ENCODE measurements at regions not wholly inside any gene's neighbourhood (a gene's known extent, or its start where the extent isn't known, plus 50 kb on each side); places are given as distances from the start of the nearest gene placed in this dataset.

DNA sequence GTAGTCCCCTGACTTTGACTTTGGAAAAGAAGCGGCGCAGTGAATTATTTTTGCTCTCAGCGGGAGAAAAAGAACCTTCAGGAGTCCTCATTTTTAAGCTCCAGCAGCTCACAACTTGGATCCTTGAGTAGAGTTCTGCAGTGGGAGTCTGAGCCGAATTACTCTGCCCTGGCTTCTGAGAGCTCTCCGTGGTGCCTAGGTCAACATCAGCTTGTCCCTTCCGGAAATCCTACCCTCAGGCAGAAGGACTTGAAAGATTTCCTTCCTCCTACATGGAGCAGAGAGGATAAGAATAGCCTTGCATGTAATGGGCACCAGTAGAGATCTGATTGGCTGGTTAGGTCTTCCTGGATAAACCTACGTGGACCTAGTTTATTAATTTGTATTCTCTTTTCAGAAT lies 549.7 kb upstream of the TENM3 start:
- Histone ChIP-seq H3K36me3 (no peaks in the 10 kb centered on the region), H3K9me3 (no peaks in the 10 kb centered on the region), H3K27me3 (no peaks in the 10 kb centered on the region), H3K4me1 (no peaks in the 10 kb centered on the region), H3K4me3 (ENCODE audit: low read depth, low read length) (no peak overlapping the region)
- DNase-seq: no peak
- TF ChIP-seq, protein P1, sequence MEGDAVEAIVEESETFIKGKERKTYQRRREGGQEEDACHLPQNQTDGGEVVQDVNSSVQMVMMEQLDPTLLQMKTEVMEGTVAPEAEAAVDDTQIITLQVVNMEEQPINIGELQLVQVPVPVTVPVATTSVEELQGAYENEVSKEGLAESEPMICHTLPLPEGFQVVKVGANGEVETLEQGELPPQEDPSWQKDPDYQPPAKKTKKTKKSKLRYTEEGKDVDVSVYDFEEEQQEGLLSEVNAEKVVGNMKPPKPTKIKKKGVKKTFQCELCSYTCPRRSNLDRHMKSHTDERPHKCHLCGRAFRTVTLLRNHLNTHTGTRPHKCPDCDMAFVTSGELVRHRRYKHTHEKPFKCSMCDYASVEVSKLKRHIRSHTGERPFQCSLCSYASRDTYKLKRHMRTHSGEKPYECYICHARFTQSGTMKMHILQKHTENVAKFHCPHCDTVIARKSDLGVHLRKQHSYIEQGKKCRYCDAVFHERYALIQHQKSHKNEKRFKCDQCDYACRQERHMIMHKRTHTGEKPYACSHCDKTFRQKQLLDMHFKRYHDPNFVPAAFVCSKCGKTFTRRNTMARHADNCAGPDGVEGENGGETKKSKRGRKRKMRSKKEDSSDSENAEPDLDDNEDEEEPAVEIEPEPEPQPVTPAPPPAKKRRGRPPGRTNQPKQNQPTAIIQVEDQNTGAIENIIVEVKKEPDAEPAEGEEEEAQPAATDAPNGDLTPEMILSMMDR (IDR thresholded peaks at IDR 0.05; ENCODE audit: low read depth, low read length): no peak

DNA sequence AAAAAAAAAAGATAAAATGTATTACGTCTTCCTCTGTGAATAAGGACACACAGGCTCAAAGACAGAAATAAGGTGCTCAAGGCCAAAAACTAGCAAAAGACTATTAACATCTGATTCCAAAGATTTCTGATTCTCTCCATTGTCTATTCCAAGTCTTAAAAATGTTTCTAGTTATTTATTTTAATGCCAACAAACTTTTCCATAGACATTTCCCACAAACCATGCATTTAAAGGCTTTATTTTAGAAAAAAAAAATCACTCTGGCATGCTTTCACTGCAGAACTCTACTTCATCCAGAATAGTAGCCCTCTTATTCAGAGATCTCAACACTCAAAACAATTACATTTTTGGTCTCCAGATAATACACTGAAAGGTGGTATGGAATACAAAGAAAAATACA lies 545.0 kb upstream of the TENM3 start:
- H3K27me3 ChIP-seq: no peaks in the 10 kb centered on the region
- DNase-seq: no peak
- no peaks in the 10 kb centered on the region for H3K4me1 ChIP-seq
- H3K36me3 ChIP-seq: no peaks in the 10 kb centered on the region
- H3K9me3 ChIP-seq: no peaks in the 10 kb centered on the region
- H3K4me3 ChIP-seq (ENCODE audit: low read depth, low read length): no peak overlapping the region
- TF ChIP-seq, protein P1 (IDR thresholded peaks at IDR 0.05; ENCODE audit: low read depth, low read length): no peak

DNA sequence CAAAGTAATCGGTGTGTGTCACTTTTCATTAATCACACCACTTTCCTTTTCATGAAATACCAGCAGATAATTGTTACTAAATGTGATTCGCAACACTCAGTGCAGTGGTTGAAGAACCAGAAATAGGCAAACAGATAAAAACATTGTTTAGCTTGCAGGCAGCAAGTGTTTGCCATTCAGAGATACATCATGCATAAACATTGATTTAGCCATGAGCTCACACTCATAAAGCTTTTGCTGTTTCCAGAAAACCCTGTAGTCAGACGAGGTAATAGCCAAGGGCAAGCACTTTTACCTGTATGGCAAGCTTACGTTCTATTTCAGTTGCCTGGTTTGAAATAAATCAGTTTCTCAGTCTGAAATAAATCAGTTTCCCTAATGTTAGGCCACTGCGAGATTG lies 542.0 kb upstream of the TENM3 start:
- H3K27me3 ChIP-seq: no peaks in the 10 kb centered on the region
- DNase-seq: no peak
- no peaks in the 10 kb centered on the region for H3K4me1 ChIP-seq
- TF ChIP-seq, protein P1 (IDR thresholded peaks at IDR 0.05; ENCODE audit: low read depth, low read length): no peak
- no peaks in the 10 kb centered on the region for H3K9me3 ChIP-seq
- no peaks in the 10 kb centered on the region for H3K36me3 ChIP-seq
- H3K4me3 ChIP-seq (ENCODE audit: low read depth, low read length): no peak overlapping the region

DNA sequence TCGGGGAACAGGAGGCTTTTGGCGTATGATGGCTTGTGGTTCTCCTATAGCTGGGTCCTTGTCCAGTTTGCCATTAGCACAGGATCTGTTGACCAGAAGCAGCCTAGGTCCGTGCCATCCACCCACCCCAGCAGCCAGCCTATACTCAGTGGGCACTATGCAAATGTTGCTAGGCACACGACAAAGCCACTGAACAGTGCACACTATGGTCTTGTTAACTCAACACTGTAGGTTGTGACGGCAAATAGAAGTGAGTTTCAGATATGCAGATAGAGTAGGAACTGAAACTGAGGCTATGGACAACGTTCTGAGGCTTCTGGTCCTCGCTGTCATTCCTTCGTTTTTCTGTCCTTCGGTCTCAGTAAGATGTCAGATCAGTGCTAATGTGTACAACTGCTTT lies 541.3 kb upstream of the TENM3 start:
- no peak overlapping the region for H3K4me3 ChIP-seq (ENCODE audit: low read depth, low read length)
- H3K9me3 ChIP-seq: no peaks in the 10 kb centered on the region
- no peaks in the 10 kb centered on the region for H3K27me3 ChIP-seq
- H3K4me1 ChIP-seq: no peaks in the 10 kb centered on the region
- no peak for DNase-seq
- H3K36me3 ChIP-seq: no peaks in the 10 kb centered on the region
- TF ChIP-seq, protein P1 (IDR thresholded peaks at IDR 0.05; ENCODE audit: low read depth, low read length): no peak

DNA sequence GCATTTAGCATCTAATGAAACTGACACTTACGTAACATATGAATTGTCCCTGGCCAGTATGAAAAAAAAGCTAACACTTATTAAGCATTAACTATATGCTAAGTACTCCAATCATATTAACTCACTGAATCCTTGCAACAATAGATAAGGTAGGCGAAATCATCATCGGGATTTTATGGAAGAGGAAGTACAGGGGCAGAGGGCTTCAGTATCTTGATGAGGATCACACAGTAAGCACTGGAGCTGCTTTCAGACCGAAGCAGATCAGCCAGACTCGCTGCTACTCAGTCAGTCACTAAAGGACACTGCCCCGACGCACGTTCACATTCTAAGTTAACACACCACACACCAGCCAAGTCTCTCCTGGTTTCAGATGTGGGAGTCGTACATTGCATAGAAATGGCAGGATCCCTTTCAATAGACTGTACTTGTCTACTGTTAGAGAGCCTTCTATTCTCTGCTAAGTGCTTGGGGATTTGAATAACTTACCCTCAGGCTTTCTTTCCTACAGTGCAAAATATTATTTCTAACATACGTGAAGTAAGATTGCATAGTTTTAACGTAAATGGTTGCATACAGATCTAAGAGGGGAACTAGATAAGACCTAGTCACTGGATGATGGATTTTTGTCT lies 540.2 kb upstream of the TENM3 start:
- peak overlapping the region; percentile 26 for H3K4me3 ChIP-seq (ENCODE audit: low read depth, low read length)
- no peaks in the 10 kb centered on the region for H3K27me3 ChIP-seq
- TF ChIP-seq, protein P1 (IDR thresholded peaks at IDR 0.05; ENCODE audit: low read depth, low read length): no peak
- DNase-seq: peak; percentile 46
- H3K9me3 ChIP-seq: no peaks in the 10 kb centered on the region
- H3K36me3 ChIP-seq: no peaks in the 10 kb centered on the region
- H3K4me1 ChIP-seq: no peaks in the 10 kb centered on the region

DNA sequence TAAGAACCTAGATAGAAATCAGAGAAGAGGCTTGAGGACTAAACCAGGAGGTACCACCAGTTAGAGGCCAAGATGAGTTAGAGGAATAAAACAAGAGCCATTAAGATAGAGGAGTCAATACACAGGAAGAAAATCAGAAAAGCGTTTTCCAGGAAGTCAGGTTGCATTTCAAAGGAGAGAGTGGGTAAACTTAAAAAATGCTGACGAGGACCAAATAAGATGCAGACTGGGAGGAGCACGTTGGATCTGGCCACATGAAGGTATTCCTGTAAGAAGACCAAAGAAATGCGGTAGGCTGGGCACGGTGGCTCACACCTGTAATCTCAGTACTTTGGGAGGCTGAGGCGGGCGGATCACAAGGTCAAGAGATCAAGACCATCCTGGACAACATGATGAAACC lies 533.1 kb upstream of the TENM3 start:
- no peaks in the 10 kb centered on the region for H3K27me3 ChIP-seq
- TF ChIP-seq, protein P1 (IDR thresholded peaks at IDR 0.05; ENCODE audit: low read depth, low read length): no peak

More for the DNA sequence above, 533.1 kb upstream of the TENM3 start:
- no peak for DNase-seq
- Histone ChIP-seq H3K4me3 (ENCODE audit: low read depth, low read length) (no peak overlapping the region), H3K4me1 (no peaks in the 10 kb centered on the region), H3K36me3 (no peaks in the 10 kb centered on the region), H3K9me3 (no peaks in the 10 kb centered on the region)
